WTC11 (cell line): ENCODE measurements at regions not wholly inside any gene's neighbourhood (a gene's known extent, or its start where the extent isn't known, plus 50 kb on each side); places are given as distances from the start of the nearest gene placed in this dataset.

ENCODE experiments used
- ATAC-seq: fragments of 200-7000 bp; cut with Tn5 transposase; 2 replicates; pipeline ENCODE4 v1.10.0; 2021; ENCODE audit warnings: mild to moderate bottlenecking, moderate library complexity
- CTCF ChIA-PET: fragments of 300-600 bp; sonication (Branson Sonifier 250); formaldehyde crosslinking; loops from one replicate; lab custom pipeline; 2021; ENCODE audit warnings: antibody characterized with exemption; lab: Charles Lee
- POLR2A ChIA-PET: fragments of 350-600 bp; sonication (Branson Sonifier 250); formaldehyde crosslinking; loops from one replicate; lab custom pipeline; 2021; ENCODE audit warnings: antibody characterized with exemption; lab: Charles Lee
- DNase-seq: peaks from one replicate; pipeline ENCODE4 v3.0.0; 2021; ENCODE audit warnings: low spot score
- H3K27ac Mint-ChIP-seq: 2 replicates; pipeline ENCODE4 v1.8.0; 2021; ENCODE audit warnings: mixed read lengths
- H3K27me3 Mint-ChIP-seq: 2 replicates; pipeline ENCODE4 v1.8.0; 2021; ENCODE audit warnings: low read depth, mild to moderate bottlenecking, moderate library complexity, mixed read lengths
- H3K36me3 Mint-ChIP-seq: 2 replicates; pipeline ENCODE4 v1.8.0; 2021; ENCODE audit warnings: mixed read lengths
- H3K4me1 Mint-ChIP-seq: 2 replicates; pipeline ENCODE4 v1.8.0; 2022; ENCODE audit warnings: mixed read lengths
- H3K4me3 Mint-ChIP-seq: 2 replicates; pipeline ENCODE4 v1.8.0; 2021; ENCODE audit warnings: mild to moderate bottlenecking, moderate library complexity, mixed read lengths
- H3K9me3 Mint-ChIP-seq: 2 replicates; pipeline ENCODE4 v1.8.0; 2021; ENCODE audit warnings: mixed read lengths
- ERG ChIP-seq: fragments of 250-450 bp; sonication (Bioruptor Pico); IDR thresholded peaks from 2 replicates; pipeline ENCODE4 v1.8.0; 2021; ENCODE audit warnings: mild to moderate bottlenecking
- FOXP1 ChIP-seq: sonication (generic); formaldehyde crosslinking; IDR thresholded peaks from 2 replicates; pipeline ENCODE4 v1.8.0; 2022; ENCODE audit warnings: missing genetic modification reagents, mild to moderate bottlenecking, moderate library complexity, borderline replicate concordance
- GABPB1 ChIP-seq: sonication (generic); formaldehyde crosslinking; IDR thresholded peaks from 2 replicates; pipeline ENCODE4 v1.8.1; 2023; ENCODE audit warnings: mild to moderate bottlenecking, missing genetic modification reagents
- IRF1 ChIP-seq: sonication (generic); formaldehyde crosslinking; IDR thresholded peaks from 2 replicates; pipeline ENCODE4 v1.8.0; 2023; ENCODE audit warnings: missing genetic modification reagents
- IRF2 ChIP-seq: sonication (generic); formaldehyde crosslinking; IDR thresholded peaks from 2 replicates; pipeline ENCODE4 v1.8.0; 2022; ENCODE audit warnings: low read depth, missing genetic modification reagents, borderline replicate concordance
- TEAD1 ChIP-seq: sonication (generic); formaldehyde crosslinking; IDR thresholded peaks from 2 replicates; pipeline ENCODE4 v1.8.0; 2022; ENCODE audit warnings: mild to moderate bottlenecking, missing genetic modification reagents
- ZNF121 ChIP-seq: sonication (generic); formaldehyde crosslinking; IDR thresholded peaks from 2 replicates; pipeline ENCODE4 v1.8.0; 2023; ENCODE audit warnings: missing genetic modification reagents
- ZNF263 ChIP-seq: sonication (generic); formaldehyde crosslinking; IDR thresholded peaks from 2 replicates; pipeline ENCODE4 v1.8.1; 2022; ENCODE audit warnings: low read depth, mild to moderate bottlenecking, moderate library complexity, missing genetic modification reagents
- ZNF416 ChIP-seq: fragments of 250-450 bp; sonication (Bioruptor Pico); IDR thresholded peaks from 2 replicates; pipeline ENCODE4 v1.9.0; 2021; ENCODE audit warnings: mild to moderate bottlenecking, inconsistent platforms
- ZNF425 ChIP-seq: fragments of 250-450 bp; sonication (Bioruptor Pico); conservative IDR thresholded peaks from 2 replicates; pipeline ENCODE4 v1.9.0; 2021; ENCODE audit warnings: mild to moderate bottlenecking
- TF ChIP-seq, protein P1 (sequence below): sonication (generic); formaldehyde crosslinking; IDR thresholded peaks from 2 replicates; pipeline ENCODE4 v1.8.0; 2022; ENCODE audit warnings: mild to moderate bottlenecking, missing genetic modification reagents
- TF ChIP-seq, protein P2 (sequence below): fragments of 250-450 bp; sonication (Bioruptor Pico); IDR thresholded peaks from 2 replicates; pipeline ENCODE4 v1.9.0; 2021; ENCODE audit warnings: mild to moderate bottlenecking
- TF ChIP-seq, protein P3 (sequence below): sonication (generic); formaldehyde crosslinking; IDR thresholded peaks from 2 replicates; pipeline ENCODE4 v1.8.1; 2023; ENCODE audit warnings: mild to moderate bottlenecking, missing genetic modification reagents, borderline replicate concordance
- TF ChIP-seq, protein P4 (sequence below): sonication (generic); formaldehyde crosslinking; IDR thresholded peaks from 2 replicates; pipeline ENCODE4 v1.8.0; 2022; ENCODE audit warnings: missing genetic modification reagents

- POLR2A ChIA-PET: no interaction called here
- Mint-ChIP-seq H3K27me3 (no peaks in the 10 kb centered on the region), H3K4me3 (no peak overlapping the region), H3K27ac (no peak overlapping the region), H3K36me3 (no peaks in the 10 kb centered on the region), H3K4me1 (no peaks in the 10 kb centered on the region), H3K9me3 (no peaks in the 10 kb centered on the region)
- CTCF ChIA-PET: no interaction called here
- ATAC-seq (no peak), DNase-seq (no peak)
- no peak for TF ChIP-seq ZNF425
- no peak for TF ChIP-seq ZNF121 (CRISPR knock-in tag)
- TF ChIP-seq, protein P1, sequence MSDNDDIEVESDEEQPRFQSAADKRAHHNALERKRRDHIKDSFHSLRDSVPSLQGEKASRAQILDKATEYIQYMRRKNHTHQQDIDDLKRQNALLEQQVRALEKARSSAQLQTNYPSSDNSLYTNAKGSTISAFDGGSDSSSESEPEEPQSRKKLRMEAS (CRISPR knock-in tag): no peak
- TF ChIP-seq, protein P2, sequence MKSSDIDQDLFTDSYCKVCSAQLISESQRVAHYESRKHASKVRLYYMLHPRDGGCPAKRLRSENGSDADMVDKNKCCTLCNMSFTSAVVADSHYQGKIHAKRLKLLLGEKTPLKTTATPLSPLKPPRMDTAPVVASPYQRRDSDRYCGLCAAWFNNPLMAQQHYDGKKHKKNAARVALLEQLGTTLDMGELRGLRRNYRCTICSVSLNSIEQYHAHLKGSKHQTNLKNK (CRISPR knock-in tag): no peak
- TF ChIP-seq, protein P3, sequence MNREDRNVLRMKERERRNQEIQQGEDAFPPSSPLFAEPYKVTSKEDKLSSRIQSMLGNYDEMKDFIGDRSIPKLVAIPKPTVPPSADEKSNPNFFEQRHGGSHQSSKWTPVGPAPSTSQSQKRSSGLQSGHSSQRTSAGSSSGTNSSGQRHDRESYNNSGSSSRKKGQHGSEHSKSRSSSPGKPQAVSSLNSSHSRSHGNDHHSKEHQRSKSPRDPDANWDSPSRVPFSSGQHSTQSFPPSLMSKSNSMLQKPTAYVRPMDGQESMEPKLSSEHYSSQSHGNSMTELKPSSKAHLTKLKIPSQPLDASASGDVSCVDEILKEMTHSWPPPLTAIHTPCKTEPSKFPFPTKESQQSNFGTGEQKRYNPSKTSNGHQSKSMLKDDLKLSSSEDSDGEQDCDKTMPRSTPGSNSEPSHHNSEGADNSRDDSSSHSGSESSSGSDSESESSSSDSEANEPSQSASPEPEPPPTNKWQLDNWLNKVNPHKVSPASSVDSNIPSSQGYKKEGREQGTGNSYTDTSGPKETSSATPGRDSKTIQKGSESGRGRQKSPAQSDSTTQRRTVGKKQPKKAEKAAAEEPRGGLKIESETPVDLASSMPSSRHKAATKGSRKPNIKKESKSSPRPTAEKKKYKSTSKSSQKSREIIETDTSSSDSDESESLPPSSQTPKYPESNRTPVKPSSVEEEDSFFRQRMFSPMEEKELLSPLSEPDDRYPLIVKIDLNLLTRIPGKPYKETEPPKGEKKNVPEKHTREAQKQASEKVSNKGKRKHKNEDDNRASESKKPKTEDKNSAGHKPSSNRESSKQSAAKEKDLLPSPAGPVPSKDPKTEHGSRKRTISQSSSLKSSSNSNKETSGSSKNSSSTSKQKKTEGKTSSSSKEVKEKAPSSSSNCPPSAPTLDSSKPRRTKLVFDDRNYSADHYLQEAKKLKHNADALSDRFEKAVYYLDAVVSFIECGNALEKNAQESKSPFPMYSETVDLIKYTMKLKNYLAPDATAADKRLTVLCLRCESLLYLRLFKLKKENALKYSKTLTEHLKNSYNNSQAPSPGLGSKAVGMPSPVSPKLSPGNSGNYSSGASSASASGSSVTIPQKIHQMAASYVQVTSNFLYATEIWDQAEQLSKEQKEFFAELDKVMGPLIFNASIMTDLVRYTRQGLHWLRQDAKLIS (CRISPR knock-in tag): no peak
- TF ChIP-seq ZNF416 (CRISPR knock-in tag): no peak
Measured at GRCh38 chr13:111963031-111963430, 103.9 kb upstream of the SOX1 start.

GRCh38 chr13:111964411-111965035 is 102.4 kb upstream of the SOX1 start:
- no peak overlapping the region for H3K4me3 Mint-ChIP-seq
- H3K27ac Mint-ChIP-seq: no peak overlapping the region
- TF ChIP-seq IRF2 (CRISPR knock-in tag) (no peak), FOXP1 (CRISPR knock-in tag) (no peak), GABPB1 (no peak), ERG (no peak), TEAD1 (no peak), IRF1 (no peak), ZNF263 (CRISPR knock-in tag) (no peak)
- TF ChIP-seq, protein P4, sequence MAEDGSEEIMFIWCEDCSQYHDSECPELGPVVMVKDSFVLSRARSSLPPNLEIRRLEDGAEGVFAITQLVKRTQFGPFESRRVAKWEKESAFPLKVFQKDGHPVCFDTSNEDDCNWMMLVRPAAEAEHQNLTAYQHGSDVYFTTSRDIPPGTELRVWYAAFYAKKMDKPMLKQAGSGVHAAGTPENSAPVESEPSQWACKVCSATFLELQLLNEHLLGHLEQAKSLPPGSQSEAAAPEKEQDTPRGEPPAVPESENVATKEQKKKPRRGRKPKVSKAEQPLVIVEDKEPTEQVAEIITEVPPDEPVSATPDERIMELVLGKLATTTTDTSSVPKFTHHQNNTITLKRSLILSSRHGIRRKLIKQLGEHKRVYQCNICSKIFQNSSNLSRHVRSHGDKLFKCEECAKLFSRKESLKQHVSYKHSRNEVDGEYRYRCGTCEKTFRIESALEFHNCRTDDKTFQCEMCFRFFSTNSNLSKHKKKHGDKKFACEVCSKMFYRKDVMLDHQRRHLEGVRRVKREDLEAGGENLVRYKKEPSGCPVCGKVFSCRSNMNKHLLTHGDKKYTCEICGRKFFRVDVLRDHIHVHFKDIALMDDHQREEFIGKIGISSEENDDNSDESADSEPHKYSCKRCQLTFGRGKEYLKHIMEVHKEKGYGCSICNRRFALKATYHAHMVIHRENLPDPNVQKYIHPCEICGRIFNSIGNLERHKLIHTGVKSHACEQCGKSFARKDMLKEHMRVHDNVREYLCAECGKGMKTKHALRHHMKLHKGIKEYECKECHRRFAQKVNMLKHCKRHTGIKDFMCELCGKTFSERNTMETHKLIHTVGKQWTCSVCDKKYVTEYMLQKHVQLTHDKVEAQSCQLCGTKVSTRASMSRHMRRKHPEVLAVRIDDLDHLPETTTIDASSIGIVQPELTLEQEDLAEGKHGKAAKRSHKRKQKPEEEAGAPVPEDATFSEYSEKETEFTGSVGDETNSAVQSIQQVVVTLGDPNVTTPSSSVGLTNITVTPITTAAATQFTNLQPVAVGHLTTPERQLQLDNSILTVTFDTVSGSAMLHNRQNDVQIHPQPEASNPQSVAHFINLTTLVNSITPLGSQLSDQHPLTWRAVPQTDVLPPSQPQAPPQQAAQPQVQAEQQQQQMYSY (CRISPR knock-in tag): no peak
- TF ChIP-seq, all 79 proteins: peak for 0
- no peak for ATAC-seq
- Mint-ChIP-seq H3K36me3 (no peaks in the 10 kb centered on the region), H3K27me3 (no peaks in the 10 kb centered on the region; the same call in 1 of the 2 replicates), H3K9me3 (no peaks in the 10 kb centered on the region), H3K4me1 (no peaks in the 10 kb centered on the region)
- ChIA-PET POLR2A (no interaction called here), CTCF (no interaction called here)
- no peak for DNase-seq
